CD4-positive, alpha-beta T cell treated with Interleukin-6 at 100 ng/mL for 8 hours (primary cell): ENCODE measurements at regions not wholly inside any gene's neighbourhood (a gene's known extent, or its start where the extent isn't known, plus 50 kb on each side); places are given as distances from the start of the nearest gene placed in this dataset.

Experiments used
- DNase-seq: peaks from one replicate; pipeline ENCODE4 v3.0.0-alpha.2; 2020; ENCODE audit warnings: mixed read lengths, low spot score

DNA sequence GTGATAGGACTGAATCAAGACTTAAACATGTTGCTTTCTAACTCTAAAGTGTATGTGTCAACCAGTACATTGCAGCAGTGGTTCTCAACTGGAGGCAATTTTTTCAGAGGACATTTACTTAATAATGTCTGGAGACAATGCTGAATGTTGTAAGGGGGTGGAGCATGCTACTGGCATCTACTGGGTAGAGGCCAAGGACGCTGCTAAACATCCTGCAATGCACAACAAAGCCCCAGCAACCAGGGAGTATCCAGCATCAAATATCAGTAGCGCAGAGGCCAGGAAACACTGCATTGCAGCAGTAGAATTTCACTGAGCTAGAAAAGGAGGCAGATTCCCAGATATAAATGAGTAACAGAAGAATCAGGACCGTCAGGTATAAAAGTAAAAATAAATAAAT is 79.8 kb upstream of the GRM7 start:
- DNase-seq: no peak

DNA sequence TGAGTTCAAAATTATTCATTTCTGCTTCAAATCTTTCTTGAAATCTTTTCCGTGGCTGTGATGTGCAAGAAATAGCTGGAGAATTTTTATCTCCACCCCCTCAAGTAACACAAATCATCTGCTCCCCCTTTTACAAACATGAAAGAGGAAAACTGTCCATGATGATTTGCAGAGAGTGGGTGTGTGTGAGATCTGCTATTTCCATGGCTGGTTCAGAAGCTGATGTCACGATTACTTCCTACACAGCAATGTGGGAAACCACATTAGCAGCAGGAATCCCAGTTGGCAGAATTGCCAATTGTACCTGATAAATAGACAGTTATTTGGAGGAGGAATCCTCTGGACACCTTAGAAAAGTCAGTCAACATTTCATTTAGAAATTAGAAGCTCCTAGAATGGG is 75.2 kb upstream of the GRM7 start:
- DNase-seq: no peak

DNA sequence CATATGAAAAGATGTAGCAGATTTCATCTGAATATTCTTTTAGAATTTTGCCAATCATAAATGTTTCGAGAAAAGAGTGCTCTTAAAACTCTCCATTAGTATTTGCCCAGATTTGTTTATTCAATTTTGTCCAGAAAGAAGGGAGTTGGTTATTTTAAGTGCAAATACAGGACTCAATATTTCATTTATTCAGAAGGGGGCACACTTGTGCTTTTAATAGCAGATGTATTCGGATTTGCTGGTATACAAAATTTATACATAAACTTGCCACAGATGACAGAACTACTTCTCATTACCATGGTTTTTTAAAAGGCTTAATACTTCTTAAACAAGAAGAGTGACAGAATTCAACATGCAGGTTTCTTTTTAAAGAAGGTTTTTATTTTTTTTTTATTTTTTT is 69.8 kb upstream of the GRM7 start:
- no peak for DNase-seq

DNA sequence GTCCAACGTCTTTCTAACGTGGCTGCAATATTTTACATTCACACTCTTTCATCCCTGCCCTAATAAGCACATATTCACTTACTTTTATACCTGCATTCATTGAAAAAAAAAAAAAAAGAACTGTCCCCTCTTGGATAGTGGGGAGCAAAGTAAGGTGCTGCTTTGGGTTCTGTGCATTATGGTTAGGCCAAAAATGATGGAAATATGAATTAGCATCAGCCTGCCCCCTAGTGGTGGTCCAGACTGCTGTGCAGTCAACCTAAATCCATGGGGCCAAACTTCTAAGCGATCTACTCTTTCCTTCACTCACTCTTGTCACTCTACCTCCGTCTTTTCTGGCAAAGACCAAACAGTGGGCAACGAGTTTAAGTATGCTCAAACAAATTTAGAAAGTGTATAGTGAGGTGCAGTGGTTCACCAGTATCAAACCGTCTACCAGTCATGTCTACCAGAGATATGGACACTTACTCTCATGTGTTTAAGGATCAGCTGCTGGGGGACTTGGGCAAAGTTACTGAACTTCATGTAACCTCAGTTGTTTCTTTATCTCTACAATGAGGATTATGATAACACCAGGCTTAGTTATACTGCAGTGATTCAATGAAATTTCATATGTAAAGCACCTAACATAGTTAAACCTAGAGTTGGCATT is 61.5 kb upstream of the GRM7 start:
- peak; percentile 2 for DNase-seq

DNA sequence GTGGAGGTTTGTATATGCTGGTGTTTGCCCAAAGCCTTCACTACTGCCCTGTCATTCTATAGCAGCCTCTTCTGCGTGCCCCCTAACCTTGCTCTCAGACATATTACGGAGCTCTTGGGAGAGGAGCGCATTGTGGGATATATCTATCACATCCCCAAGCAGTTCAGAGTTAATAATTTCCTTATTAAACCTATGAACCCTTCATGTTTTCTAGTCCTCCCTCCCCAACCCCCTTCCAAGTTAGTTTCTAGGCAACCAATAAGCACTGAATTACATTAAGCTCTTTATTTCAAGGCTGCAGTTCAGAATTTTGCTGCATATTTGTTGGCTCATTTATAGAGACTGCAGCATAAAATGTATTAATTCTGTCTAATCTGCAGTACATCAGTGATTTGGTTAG is 57.3 kb upstream of the GRM7 start:
- DNase-seq: no peak

DNA sequence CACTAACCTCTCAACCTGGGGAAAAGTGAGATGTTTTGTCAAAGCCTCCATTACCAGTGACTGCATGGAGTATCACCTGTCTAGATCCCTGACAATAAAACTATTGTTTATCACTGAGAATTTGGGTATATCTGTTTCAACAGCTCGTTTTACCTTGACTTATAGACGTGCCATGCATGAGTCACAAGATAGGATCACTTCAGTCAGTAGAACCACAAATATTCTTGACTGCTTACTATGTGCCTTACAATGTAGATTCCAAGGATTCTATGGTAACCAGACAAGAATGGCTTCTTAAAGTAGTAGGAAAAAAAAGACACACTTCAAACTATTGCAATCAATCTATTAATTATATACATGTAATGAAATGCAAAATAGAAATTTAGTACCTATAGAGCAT is 55.7 kb upstream of the GRM7 start:
- no peak for DNase-seq

DNA sequence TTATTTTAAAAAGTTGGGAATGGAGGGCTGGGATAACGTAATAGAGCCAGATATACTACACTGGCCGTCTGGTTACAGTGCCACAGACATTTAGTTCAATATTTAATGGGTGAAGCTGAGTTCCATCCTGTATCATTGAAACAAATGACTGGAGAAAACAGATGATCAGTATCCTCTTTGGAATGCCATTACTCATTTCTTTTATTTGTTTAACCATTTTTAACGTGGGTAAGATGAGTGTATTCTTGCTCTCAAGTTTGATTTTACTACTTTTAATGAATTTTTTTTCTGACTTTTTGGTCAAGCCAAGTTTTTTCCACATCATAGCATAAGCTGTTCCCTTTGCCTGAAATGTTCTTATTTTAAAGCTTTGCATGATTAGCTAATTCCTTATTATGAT is 53.9 kb upstream of the GRM7 start:
- no peak for DNase-seq

DNA sequence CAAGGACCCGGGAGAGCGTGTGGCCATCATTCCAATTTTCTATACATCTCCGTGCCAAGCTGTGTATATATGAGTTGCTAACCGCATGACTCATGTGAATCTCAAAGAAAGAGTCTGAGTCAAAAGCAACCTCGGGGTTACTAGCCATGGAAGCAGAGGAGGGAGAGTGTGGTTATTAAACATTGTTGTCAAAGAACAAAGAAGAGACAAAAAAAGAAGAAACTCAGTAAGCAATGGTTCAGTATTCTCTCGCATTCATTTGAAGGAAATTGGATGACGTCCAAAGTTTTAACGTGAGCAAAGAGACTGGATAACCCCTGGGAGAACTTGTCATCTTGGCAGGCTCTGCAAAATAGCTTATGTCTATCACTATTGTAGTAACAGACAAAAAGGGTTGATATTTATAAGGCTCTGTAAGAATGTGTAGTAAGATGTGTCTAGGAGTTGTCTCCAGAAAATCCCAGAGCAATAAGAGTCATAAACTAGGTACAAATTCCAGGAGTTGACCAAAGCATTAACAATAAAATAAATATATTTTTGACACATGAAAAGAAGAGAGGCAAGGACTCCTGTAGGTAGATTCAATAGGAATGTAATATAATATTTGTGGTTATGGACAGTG is 52.8 kb upstream of the GRM7 start:
- no peak for DNase-seq

DNA sequence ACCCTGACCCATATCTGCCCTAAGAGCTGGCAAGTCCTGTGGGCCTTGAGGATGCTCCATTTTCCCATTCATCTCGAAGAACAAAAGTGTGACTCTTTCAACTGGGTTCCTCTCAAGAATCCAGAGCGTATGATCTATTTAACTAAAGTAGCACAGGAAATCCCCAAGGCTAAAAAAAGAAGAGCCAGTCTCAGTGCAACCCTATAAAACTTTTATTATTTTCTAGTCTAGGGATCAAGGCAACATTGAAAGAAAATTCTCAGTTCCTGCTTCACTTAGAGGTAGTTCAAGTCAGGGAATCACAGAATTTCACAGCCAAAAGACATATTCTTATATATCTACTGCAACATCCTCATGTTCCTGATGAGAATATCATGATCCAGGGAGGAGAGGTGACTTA is 51.6 kb upstream of the GRM7 start:
- no peak for DNase-seq
